ENCODE measurements at regions not wholly inside any gene's neighbourhood (a gene's known extent, or its start where the extent isn't known, plus 50 kb on each side); places are given as distances from the start of the nearest gene placed in this dataset.

GRCh38 chr14:30468354-30468753 lies 90.6 kb upstream of the G2E3 start (continued):
- TF ChIP-seq REST (IDR thresholded peaks at IDR 0.05; ENCODE audit: low read depth, low read length) (no peak), FOXM1 (IDR thresholded peaks at IDR 0.05; ENCODE audit: low read depth) (no peak), TCF12 (IDR thresholded peaks at IDR 0.05) (no peak), RFX5 (IDR thresholded peaks at IDR 0.05; ENCODE audit: low read length) (no peak)

- Histone ChIP-seq H3K36me3 (replicated peaks in 1 of 2; ENCODE audit: control insufficient read depth in 1 of 2, insufficient read depth in 2 of 2, low read length in 1 of 2) (no peaks in the 10 kb centered on the region), H3K4me1 (ENCODE audit: control insufficient read depth in 1 of 2, insufficient read depth in 2 of 2, low read depth in 1 of 2, low read length in 1 of 2) (no peaks in the 10 kb centered on the region), H3K4me2 (no peak overlapping the region), H3K9me2 (no peaks in the 10 kb centered on the region), H3F3A (replicated peaks; ENCODE audit: insufficient read depth) (no peaks in the 10 kb centered on the region), H3K9ac (no peak overlapping the region), H3K4me3 (ENCODE audit: low read depth in 2 of 2, low read length in 1 of 2) (no peak overlapping the region), H3K79me2 (ENCODE audit: insufficient read depth) (no peaks in the 10 kb centered on the region), H4K20me1 (ENCODE audit: insufficient read depth) (no peaks in the 10 kb centered on the region), H3K27ac (ENCODE audit: low read depth in 2 of 2, low read length in 1 of 2) (no peak overlapping the region), H3K27me3 (ENCODE audit: insufficient read depth) (no peaks in the 10 kb centered on the region), H2AFZ (ENCODE audit: low read depth) (no peak overlapping the region), H3K9me3 (no peaks in the 10 kb centered on the region)
- POLR2A ChIA-PET, result no interaction called here
- CTCF ChIA-PET, result no interaction called here
- no peak for TF ChIP-seq FOSL2 (IDR thresholded peaks at IDR 0.05; ENCODE audit: borderline replicate concordance, low read depth)
- TF ChIP-seq SMC3 (IDR thresholded peaks at IDR 0.05; ENCODE audit: low read depth, low read length), result no peak
- TF ChIP-seq MAX (IDR thresholded peaks at IDR 0.05; ENCODE audit: low read depth), result no peak
- TF ChIP-seq CTCF (IDR thresholded peaks at IDR 0.05), result no peak
- TF ChIP-seq FOXM1 (IDR thresholded peaks at IDR 0.05; ENCODE audit: low read depth), result no peak
- TF ChIP-seq TCF12 (IDR thresholded peaks at IDR 0.05), result no peak
- TF ChIP-seq FOXJ3 (CRISPR knock-in tag; IDR thresholded peaks at IDR 0.05), result no peak
- TF ChIP-seq USF2 (IDR thresholded peaks at IDR 0.05; ENCODE audit: borderline replicate concordance, low read depth, low read length), result no peak
- TF ChIP-seq TEAD4 (IDR thresholded peaks at IDR 0.05; ENCODE audit: borderline replicate concordance, insufficient read depth), result no peak
- no peak for TF ChIP-seq POLR2AphosphoS5 (IDR thresholded peaks at IDR 0.05; ENCODE audit: low read depth, low read length)
- no peak for TF ChIP-seq REST (IDR thresholded peaks at IDR 0.05; ENCODE audit: low read depth, low read length)
- no peak for TF ChIP-seq JUND (IDR thresholded peaks at IDR 0.05)
- no peak for TF ChIP-seq NRF1 (IDR thresholded peaks at IDR 0.05; ENCODE audit: low read depth, low read length)
- TF ChIP-seq SIN3A (IDR thresholded peaks at IDR 0.05; ENCODE audit: borderline replicate concordance, low read depth, low read length), result no peak
- TF ChIP-seq RFX5 (IDR thresholded peaks at IDR 0.05; ENCODE audit: low read length), result no peak
- TF ChIP-seq IRF3 (IDR thresholded peaks at IDR 0.05; ENCODE audit: low read depth, low read length), result no peak
- no peak for TF ChIP-seq RCOR1 (IDR thresholded peaks at IDR 0.05; ENCODE audit: low read length)
- no peak for TF ChIP-seq MXI1 (IDR thresholded peaks at IDR 0.05; ENCODE audit: low read depth, low read length)
- no peak for TF ChIP-seq NFIC (IDR thresholded peaks at IDR 0.05; ENCODE audit: borderline replicate concordance)
- no peak for DNase-seq
These were observed 87.0 kb upstream of the G2E3 start for GRCh38 chr14:30471980-30472379.

Measured in SK-N-SH (cell line).